OCI-LY3 (cell line): ENCODE measurements at regions not wholly inside any gene's neighbourhood (a gene's known extent, or its start where the extent isn't known, plus 50 kb on each side); places are given as distances from the start of the nearest gene placed in this dataset.

Experiments used
- H2AFZ ChIP-seq: fragments of 200-600, 300-600 bp; shearing (Covaris generic); 2 replicates; pipeline ENCODE4 v1.6.0; 2014; ENCODE audit warnings: antibody characterized with exemption, low read depth, low read length
- H3K27ac ChIP-seq: fragments of 200-600, 300-600 bp; sonication (generic); 2 replicates; pipeline ENCODE4 v1.5.1; 2014; ENCODE audit warnings: mild to moderate bottlenecking, low read length, moderate library complexity, mixed read lengths
- H3K27me3 ChIP-seq: fragments of 200-600, 300-600 bp; sonication (generic); 2 replicates; pipeline ENCODE4 v1.6.1; 2014; ENCODE audit warnings: low read depth, low read length, mixed read lengths
- H3K36me3 ChIP-seq: fragments of 200-600, 300-600 bp; sonication (generic); replicated peaks from 2 replicates; pipeline ENCODE3; 2014; ENCODE audit warnings: low read depth, low read length, mixed read lengths
- H3K4me1 ChIP-seq: fragments of 300-600, 200-600 bp; sonication (generic); 2 replicates; pipeline ENCODE4 v1.6.1; 2014; ENCODE audit warnings: low read length, mixed read lengths
- H3K4me2 ChIP-seq: fragments of 200-600, 300-600 bp; sonication (generic); 2 replicates; pipeline ENCODE4 v1.6.1; 2014; ENCODE audit warnings: low read length, mixed read lengths
- H3K4me3 ChIP-seq: fragments of 300-600, 200-600 bp; sonication (generic); 2 replicates; pipeline ENCODE4 v1.5.1; 2014; ENCODE audit warnings: antibody characterized with exemption, mild to moderate bottlenecking, low read length, moderate library complexity
- H3K79me2 ChIP-seq: fragments of 300-600, 200-600 bp; shearing (Covaris generic); 2 replicates; pipeline ENCODE4 v1.6.1; 2014; ENCODE audit warnings: mild to moderate bottlenecking, low read length, mixed read lengths
- H3K9ac ChIP-seq: fragments of 300-600, 200-600 bp; shearing (Covaris generic); 2 replicates; pipeline ENCODE4 v1.6.0; 2014; ENCODE audit warnings: mild to moderate bottlenecking, low read length, moderate library complexity
- H3K9me3 ChIP-seq: fragments of 200-600, 300-600 bp; shearing (Covaris generic); 2 replicates; pipeline ENCODE4 v1.6.1; 2014; ENCODE audit warnings: low read length, mixed read lengths; ENCODE audit not compliant: insufficient read depth
- H4K20me1 ChIP-seq: fragments of 200-600, 300-600 bp; sonication (generic); 2 replicates; pipeline ENCODE4 v1.6.1; 2016; ENCODE audit warnings: low read length, mixed read lengths; ENCODE audit not compliant: insufficient read depth
- EZH2phosphoT487 ChIP-seq: fragments of 200-600 bp; shearing (Covaris generic); IDR thresholded peaks from 2 replicates; pipeline ENCODE4 v1.6.1; 2018; ENCODE audit warnings: antibody characterized with exemption, mixed run types, low read depth
- TF ChIP-seq, protein P1 (sequence below): fragments of 200-600, 300-600 bp; sonication (generic); IDR thresholded peaks from 2 replicates; pipeline ENCODE4 v1.5.1; 2014; ENCODE audit warnings: antibody characterized with exemption, low read length, low read depth

DNA sequence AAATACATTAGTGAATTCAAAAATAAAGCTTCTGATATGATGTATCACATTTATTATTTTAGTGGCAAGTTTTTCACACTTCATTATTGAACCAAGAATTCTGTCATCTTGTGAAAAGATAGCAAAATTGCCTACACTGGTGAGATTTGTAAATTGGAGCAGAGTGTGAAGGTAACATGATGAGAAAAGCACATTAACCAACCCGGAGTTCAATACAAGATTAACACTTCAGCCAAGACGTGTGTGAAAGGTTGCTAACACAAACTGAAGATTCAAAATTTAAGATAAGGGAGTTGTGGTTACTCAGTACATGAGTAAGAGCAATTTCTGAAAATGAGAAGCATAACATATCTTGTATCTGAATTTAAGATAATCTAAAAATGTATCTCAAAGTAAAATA, 346.7 kb downstream of the PDHA2 start:
- H4K20me1 ChIP-seq, result no peaks in the 10 kb centered on the region

DNA sequence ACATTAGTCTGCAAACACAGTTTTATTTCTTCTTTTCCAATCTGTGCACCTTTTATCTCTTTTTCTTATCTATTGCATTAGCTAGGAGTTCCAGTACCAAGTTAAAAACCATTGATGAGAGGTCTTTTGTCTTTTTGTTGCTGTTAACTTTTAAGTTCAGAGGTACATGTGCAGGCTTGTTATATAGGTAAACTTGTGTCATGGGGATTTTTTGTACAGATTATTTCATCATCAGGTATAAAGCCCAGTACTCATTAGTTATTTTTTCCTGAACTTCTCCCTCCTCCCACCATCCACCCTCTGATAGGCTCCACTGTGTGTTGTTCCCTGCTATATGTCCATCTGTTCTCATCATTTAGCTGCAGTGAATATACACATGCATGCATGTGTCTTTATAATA, 349.9 kb downstream of the PDHA2 start:
- Histone ChIP-seq H3K36me3 (no peaks in the 10 kb centered on the region), H4K20me1 (no peaks in the 10 kb centered on the region), H3K9me3 (no peaks in the 10 kb centered on the region), H3K9ac (no peak overlapping the region), H3K27ac (no peak overlapping the region), H3K4me3 (no peak overlapping the region), H3K27me3 (no peaks in the 10 kb centered on the region), H3K79me2 (no peaks in the 10 kb centered on the region), H2AFZ (no peak overlapping the region), H3K4me1 (no peaks in the 10 kb centered on the region), H3K4me2 (no peak overlapping the region)
- TF ChIP-seq, protein P1, sequence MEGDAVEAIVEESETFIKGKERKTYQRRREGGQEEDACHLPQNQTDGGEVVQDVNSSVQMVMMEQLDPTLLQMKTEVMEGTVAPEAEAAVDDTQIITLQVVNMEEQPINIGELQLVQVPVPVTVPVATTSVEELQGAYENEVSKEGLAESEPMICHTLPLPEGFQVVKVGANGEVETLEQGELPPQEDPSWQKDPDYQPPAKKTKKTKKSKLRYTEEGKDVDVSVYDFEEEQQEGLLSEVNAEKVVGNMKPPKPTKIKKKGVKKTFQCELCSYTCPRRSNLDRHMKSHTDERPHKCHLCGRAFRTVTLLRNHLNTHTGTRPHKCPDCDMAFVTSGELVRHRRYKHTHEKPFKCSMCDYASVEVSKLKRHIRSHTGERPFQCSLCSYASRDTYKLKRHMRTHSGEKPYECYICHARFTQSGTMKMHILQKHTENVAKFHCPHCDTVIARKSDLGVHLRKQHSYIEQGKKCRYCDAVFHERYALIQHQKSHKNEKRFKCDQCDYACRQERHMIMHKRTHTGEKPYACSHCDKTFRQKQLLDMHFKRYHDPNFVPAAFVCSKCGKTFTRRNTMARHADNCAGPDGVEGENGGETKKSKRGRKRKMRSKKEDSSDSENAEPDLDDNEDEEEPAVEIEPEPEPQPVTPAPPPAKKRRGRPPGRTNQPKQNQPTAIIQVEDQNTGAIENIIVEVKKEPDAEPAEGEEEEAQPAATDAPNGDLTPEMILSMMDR, result no peak
- no peak for TF ChIP-seq EZH2phosphoT487

More for the DNA sequence above, 346.7 kb downstream of the PDHA2 start:
- no peaks in the 10 kb centered on the region for H3K79me2 ChIP-seq
- H3K27me3 ChIP-seq, result no peaks in the 10 kb centered on the region
- H3K36me3 ChIP-seq, result no peaks in the 10 kb centered on the region
- no peaks in the 10 kb centered on the region for H3K9me3 ChIP-seq
- no peak overlapping the region for H3K27ac ChIP-seq
- H3K9ac ChIP-seq, result no peak overlapping the region
- H3K4me3 ChIP-seq, result no peak overlapping the region
- TF ChIP-seq, protein P1, result no peak
- no peak for TF ChIP-seq EZH2phosphoT487
- no peak overlapping the region for H3K4me2 ChIP-seq
- no peaks in the 10 kb centered on the region for H3K4me1 ChIP-seq
- H2AFZ ChIP-seq, result no peak overlapping the region

DNA sequence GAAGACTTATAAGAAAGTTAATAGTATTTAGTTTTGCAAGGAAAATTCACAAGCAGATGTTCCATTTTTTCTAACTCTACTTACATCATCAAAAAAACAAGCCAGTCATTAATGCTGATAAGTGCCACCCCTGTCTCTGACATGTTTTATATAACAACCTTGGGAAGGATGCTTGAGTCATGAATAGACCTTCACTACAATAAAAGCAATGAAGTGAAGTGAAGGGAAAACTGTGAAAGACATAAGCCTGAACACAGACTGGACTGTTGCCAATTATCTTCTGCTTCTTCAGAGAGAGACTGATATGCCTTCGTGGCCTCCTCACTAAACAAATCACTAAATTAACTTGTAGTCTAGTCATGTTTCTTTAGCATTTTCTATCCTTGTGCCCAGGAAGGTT, 353.2 kb downstream of the PDHA2 start:
- H3K79me2 ChIP-seq, result no peaks in the 10 kb centered on the region
- no peaks in the 10 kb centered on the region for H4K20me1 ChIP-seq
- H3K9me3 ChIP-seq, result no peaks in the 10 kb centered on the region
- H3K4me2 ChIP-seq, result no peak overlapping the region
- no peaks in the 10 kb centered on the region for H3K36me3 ChIP-seq
- H3K4me1 ChIP-seq, result no peaks in the 10 kb centered on the region
- H3K27me3 ChIP-seq, result no peaks in the 10 kb centered on the region
- no peak overlapping the region for H3K9ac ChIP-seq
- H2AFZ ChIP-seq, result no peak overlapping the region
- H3K4me3 ChIP-seq, result no peak overlapping the region
- TF ChIP-seq EZH2phosphoT487, result no peak
- TF ChIP-seq, protein P1, result no peak
- no peak overlapping the region for H3K27ac ChIP-seq

DNA sequence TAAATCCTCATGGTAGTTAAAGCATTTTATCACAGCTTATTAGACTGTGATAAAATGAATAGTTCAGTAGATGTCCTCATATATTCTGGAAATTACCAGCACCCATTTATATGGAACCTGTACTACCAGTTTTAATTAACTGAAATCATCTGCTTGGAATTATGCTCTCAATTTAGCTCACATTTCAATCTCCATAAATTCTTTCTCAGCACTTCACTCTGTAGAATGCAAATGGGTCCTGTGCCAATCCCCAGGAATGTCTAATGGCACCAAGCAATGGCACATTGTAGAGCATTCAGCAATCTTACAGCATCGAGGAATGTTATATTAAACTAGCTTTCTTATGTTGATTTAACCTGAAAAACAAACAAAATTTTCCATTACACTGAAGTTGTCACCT, 355.1 kb downstream of the PDHA2 start:
- Histone ChIP-seq H3K27ac (no peak overlapping the region), H4K20me1 (no peaks in the 10 kb centered on the region), H3K9me3 (no peaks in the 10 kb centered on the region), H3K9ac (no peak overlapping the region), H3K79me2 (no peaks in the 10 kb centered on the region), H2AFZ (no peak overlapping the region), H3K4me2 (no peak overlapping the region), H3K27me3 (no peaks in the 10 kb centered on the region), H3K36me3 (no peaks in the 10 kb centered on the region), H3K4me3 (no peak overlapping the region), H3K4me1 (no peaks in the 10 kb centered on the region)
- TF ChIP-seq EZH2phosphoT487, result no peak
- TF ChIP-seq, protein P1, result no peak
